Heart left ventricle (tissue), 16 donors: ENCODE measurements at regions not wholly inside any gene's neighbourhood (a gene's known extent, or its start where the extent isn't known, plus 50 kb on each side); places are given as distances from the start of the nearest gene placed in this dataset.

ENCODE experiments used
- ATAC-seq, 4 donors: fragments of 200-7000 bp; cut with Tn5 transposase; one replicate each; pipeline ENCODE4 v1.9.1; 2020 to 2022; ENCODE audit warnings: moderate library complexity in 4 of 4, mild to moderate bottlenecking in 3 of 4, moderate number of reproducible peaks in 1 of 4
- DNase-seq, 5 donors: peaks; one replicate each; pipeline ENCODE4 v3.0.0-alpha.2; 2020
- H3K27ac ChIP-seq, 12 donors: fragments of 200-600 bp; sonication (generic) in 4 of 12; one replicate each; pipeline versions ENCODE4 v1.5.0 to v1.8.0; 2016 to 2022; ENCODE audit warnings: mild to moderate bottlenecking in 2 of 12
- H3K27me3 ChIP-seq, 9 donors: fragments of 200-600 bp; sonication (generic) in 2 of 9; one replicate each; pipeline versions ENCODE4 v1.5.1 to v1.8.0; 2016 to 2022; ENCODE audit warnings: mild to moderate bottlenecking in 3 of 9
- H3K36me3 ChIP-seq, 9 donors: fragments of 200-600 bp; sonication (generic) in 2 of 9; one replicate each; pipeline versions ENCODE4 v1.5.0 to v1.8.0; 2018 to 2022; ENCODE audit warnings: mild to moderate bottlenecking in 2 of 9
- H3K4me1 ChIP-seq, 12 donors: fragments of 200-600 bp; sonication (generic) in 4 of 12; one replicate each; pipeline versions ENCODE4 v1.5.0 to v1.8.0; 2016 to 2022; ENCODE audit warnings: mild to moderate bottlenecking in 3 of 12
- H3K4me3 ChIP-seq, 12 donors: fragments of 200-600 bp; sonication (generic) in 4 of 12; one replicate each; pipeline versions ENCODE4 v1.5.0 to v1.8.0; 2017 to 2022; ENCODE audit warnings: mild to moderate bottlenecking in 9 of 12, moderate library complexity in 4 of 12
- H3K9me3 ChIP-seq, 12 donors: fragments of 200-600 bp; sonication (generic) in 4 of 12; one replicate each; pipeline versions ENCODE4 v1.5.0 to v1.8.0; 2016 to 2022; ENCODE audit warnings: mild to moderate bottlenecking in 1 of 12
- POLR2A ChIP-seq, 2 donors: fragments of 450-650 bp; IDR thresholded peaks; one replicate each; pipeline ENCODE4 v1.6.1; 2017; ENCODE audit warnings: antibody characterized with exemption in 2 of 2, mild to moderate bottlenecking in 2 of 2, moderate library complexity in 2 of 2
- WGBS, 4 donors: extraction: QIAGEN DNeasy Blood & Tissue Kit in 2 of 4; methylation state at CpG; one replicate each; pipeline versions ENCODE4 v1.1.5 to v1.1.7; 2013 to 2018; 5-methylcytosine and 5-hydroxymethylcytosine counted together
- intact Hi-C, 10 donors: fragments of 100-400 bp; cut with DNase I; formaldehyde crosslinking; loops; one replicate each; pipeline versions ENCODE4 v1.11.1 to v1.14.2; 2022
- TF ChIP-seq, protein P1 (sequence below), 12 donors: fragments of 200-600 bp; sonication (generic) in 4 of 12; IDR thresholded peaks; one replicate each; pipeline versions ENCODE4 v1.5.0 to v1.8.0; 2018 to 2022; ENCODE audit warnings: antibody characterized with exemption in 12 of 12, mild to moderate bottlenecking in 5 of 12
- donor health status: ischemic (EF 13 %, LVEDD 7.1; RV severe dilation, severe dysfunction).
- donor health status: healthy with polysubstance abuse.
- donor health status: DM: no; HTN: yes; CAD: no.
- donor health status: DM: no; HTN: no; CAD: no.
- donor health status: ischemic (EF 25% LVEDD 6.9; RV normal size, moderate dysfunction).
- donor health status: ischemic (EF 25% LVEDD 5.7; RV mildly dilated, moderate dysfunction).
- donor health status: healthy.
- donor health status: DM: yes; HTN: yes; CAD: no.
- donor health status: ischemic (EF 35%, LVEDD 5.7; RV mildly dilated, moderate dysfunction).
- donor health status: nonischemic (EF 11% LVEDD 7.7; RV severe dilation, severe dysfunction).
- donor health status: DM: yes; HTN: yes; CAD: no.
- donor health status: PGD.
- donor health status: ischemic (EF 29% LVEDD 5.4; RV normal size, mild dysfunction).
- donor health status: nonischemic (EF 23%, LVEDD 6.1; RV moderate dilation, normal function).

DNA sequence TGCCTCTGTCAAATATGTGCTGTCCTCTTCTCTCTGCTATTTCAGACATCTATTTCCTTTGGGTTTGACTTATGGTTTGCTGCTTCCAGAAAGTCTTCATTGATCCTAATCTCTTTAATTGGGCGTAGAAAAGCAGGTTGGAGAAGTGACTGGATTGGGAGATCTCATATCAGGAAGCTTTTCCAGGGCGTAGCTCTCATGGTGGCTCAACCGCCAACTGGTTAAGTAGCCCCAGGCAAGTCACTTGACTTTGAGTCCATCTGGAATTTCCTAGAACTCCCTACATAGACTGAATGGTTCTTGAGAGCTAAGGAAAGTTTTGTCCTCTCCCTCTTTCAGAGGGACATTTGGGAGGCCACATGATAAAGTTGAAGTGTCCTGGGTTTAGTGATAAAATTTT, 192.3 kb upstream of the GLRA1 start:
- ATAC-seq = no peak
- DNase-seq = no peak
- intact Hi-C loops = no loop called here
- H3K36me3 ChIP-seq = no peaks in the 10 kb centered on the region
- no peak for TF ChIP-seq POLR2A (IDR thresholded peaks at IDR 0.05)
- TF ChIP-seq, protein P1, sequence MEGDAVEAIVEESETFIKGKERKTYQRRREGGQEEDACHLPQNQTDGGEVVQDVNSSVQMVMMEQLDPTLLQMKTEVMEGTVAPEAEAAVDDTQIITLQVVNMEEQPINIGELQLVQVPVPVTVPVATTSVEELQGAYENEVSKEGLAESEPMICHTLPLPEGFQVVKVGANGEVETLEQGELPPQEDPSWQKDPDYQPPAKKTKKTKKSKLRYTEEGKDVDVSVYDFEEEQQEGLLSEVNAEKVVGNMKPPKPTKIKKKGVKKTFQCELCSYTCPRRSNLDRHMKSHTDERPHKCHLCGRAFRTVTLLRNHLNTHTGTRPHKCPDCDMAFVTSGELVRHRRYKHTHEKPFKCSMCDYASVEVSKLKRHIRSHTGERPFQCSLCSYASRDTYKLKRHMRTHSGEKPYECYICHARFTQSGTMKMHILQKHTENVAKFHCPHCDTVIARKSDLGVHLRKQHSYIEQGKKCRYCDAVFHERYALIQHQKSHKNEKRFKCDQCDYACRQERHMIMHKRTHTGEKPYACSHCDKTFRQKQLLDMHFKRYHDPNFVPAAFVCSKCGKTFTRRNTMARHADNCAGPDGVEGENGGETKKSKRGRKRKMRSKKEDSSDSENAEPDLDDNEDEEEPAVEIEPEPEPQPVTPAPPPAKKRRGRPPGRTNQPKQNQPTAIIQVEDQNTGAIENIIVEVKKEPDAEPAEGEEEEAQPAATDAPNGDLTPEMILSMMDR (IDR thresholded peaks at IDR 0.05) = no peak
- no peak overlapping the region for H3K4me3 ChIP-seq
- no peaks in the 10 kb centered on the region for H3K27me3 ChIP-seq
- no peaks in the 10 kb centered on the region for H3K4me1 ChIP-seq
- no peak overlapping the region for H3K27ac ChIP-seq
- no peaks in the 10 kb centered on the region for H3K9me3 ChIP-seq
- 81 to 89% (median 86%) methylated on average over 3 of the region's 3 CpGs for WGBS, 4 donors

DNA sequence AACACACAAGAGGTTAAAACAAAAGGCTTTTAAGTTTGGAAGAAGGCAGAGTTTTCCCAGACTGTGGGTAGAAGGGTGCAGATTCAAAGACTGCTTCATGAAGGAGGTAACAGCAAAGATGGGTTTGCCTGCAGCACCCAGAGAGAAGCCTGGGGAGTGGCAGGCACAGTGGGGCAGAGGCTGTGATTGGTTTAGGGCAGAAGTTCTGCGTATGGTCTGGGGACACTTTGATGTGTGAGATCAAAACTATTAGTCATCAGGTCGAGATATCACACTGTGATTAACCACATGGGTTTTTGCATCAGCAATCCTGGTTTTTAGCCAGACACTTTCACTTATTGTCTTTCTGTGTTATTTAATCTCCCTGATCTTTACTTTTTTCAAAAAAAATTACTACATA, 188.8 kb upstream of the GLRA1 start:
- TF ChIP-seq, protein P1 (IDR thresholded peaks at IDR 0.05) = no peak
- TF ChIP-seq POLR2A (IDR thresholded peaks at IDR 0.05) = no peak
- 54 to 72% (median 62%) methylated on average over 2 of the region's 2 CpGs for WGBS, 4 donors
- no peak for ATAC-seq

DNA sequence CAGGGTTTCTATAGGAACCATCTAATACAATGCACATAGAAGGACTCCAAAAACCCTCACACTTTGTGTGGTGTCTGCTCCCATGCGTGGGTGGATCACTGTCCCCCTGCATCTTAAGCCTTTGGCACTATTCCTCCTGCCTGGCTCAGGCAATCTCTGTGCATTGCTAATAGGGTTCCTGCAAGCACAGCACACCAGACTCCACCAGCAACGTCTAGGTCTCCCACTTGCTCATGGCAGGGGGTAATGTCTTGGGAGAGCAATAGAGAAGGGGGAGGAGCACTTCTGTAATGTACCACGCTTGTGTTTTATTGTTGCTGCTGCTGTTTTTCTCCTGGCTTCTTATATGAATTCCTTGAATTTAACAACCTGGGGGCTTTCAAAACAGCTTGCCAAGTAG, 182.6 kb upstream of the GLRA1 start:
- Histone ChIP-seq H3K4me3 (no peak overlapping the region), H3K36me3 (no peaks in the 10 kb centered on the region), H3K9me3 (peaks cover 0 to under 1% (median 0%) of the 10 kb centered on the region in 12 donors), H3K4me1 (no peaks in the 10 kb centered on the region), H3K27ac (no peak overlapping the region), H3K27me3 (no peaks in the 10 kb centered on the region)
- no peak for DNase-seq
- no peak for ATAC-seq
- intact Hi-C loops = no loop called here
- TF ChIP-seq, protein P1 (IDR thresholded peaks at IDR 0.05) = no peak
- TF ChIP-seq POLR2A (IDR thresholded peaks at IDR 0.05) = no peak
- WGBS, 4 donors = 28 to 43% (median 36%) methylated on average over 3 of the region's 3 CpGs

More for the DNA sequence above, 188.8 kb upstream of the GLRA1 start:
- H3K27ac ChIP-seq = no peak overlapping the region
- intact Hi-C loops = no loop called here
- H3K27me3 ChIP-seq = no peaks in the 10 kb centered on the region
- no peak overlapping the region for H3K4me3 ChIP-seq
- no peaks in the 10 kb centered on the region for H3K36me3 ChIP-seq
- no peak for DNase-seq
- H3K4me1 ChIP-seq = no peaks in the 10 kb centered on the region
- H3K9me3 ChIP-seq = no peaks in the 10 kb centered on the region

DNA sequence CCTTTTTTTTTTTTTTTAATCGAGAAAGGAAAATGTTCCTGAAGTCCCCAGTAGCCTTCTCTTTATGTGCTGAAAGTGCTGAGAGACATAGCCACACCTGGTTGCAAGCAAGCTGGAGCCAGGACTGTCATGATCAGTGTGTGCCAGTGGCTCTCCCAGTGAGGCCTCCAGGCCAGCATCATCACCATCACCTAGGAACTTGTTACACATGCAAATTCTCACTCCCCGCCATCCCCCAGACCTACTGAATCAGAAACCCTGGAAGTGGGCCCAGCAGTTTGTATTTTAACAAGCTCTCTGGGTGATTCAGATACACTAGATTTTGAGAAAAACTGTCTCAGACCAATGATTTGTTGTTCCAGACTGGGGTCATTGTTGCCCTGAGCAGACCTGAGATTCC, 181.9 kb upstream of the GLRA1 start:
- ATAC-seq (no peak), DNase-seq (no peak)
- intact Hi-C loops = no loop called here
- TF ChIP-seq, protein P1 (IDR thresholded peaks at IDR 0.05) = no peak
- no peak for TF ChIP-seq POLR2A (IDR thresholded peaks at IDR 0.05)
- WGBS, 4 donors = 75 to 90% (median 82%) methylated on average over 2 of the region's 2 CpGs
- Histone ChIP-seq H3K36me3 (no peaks in the 10 kb centered on the region), H3K9me3 (peaks cover 0 to 4% (median 0%) of the 10 kb centered on the region in 12 donors), H3K4me3 (no peak overlapping the region), H3K27ac (no peak overlapping the region), H3K27me3 (no peaks in the 10 kb centered on the region), H3K4me1 (no peaks in the 10 kb centered on the region)
